Astrocyte of the cerebellum (primary cell): ENCODE measurements at regions not wholly inside any gene's neighbourhood (a gene's known extent, or its start where the extent isn't known, plus 50 kb on each side); places are given as distances from the start of the nearest gene placed in this dataset.

Experiments used
- DNase-seq: peaks from one replicate; pipeline ENCODE4 v3.0.0-alpha.2; 2011; ENCODE audit warnings: low read depth
- H3K4me3 ChIP-seq: 2 replicates; pipeline ENCODE4 v1.5.1; 2011; ENCODE audit warnings: mild to moderate bottlenecking, low read depth, low read length, moderate library complexity
- CTCF ChIP-seq: IDR thresholded peaks from 2 replicates; pipeline ENCODE4 v1.5.1; 2012; ENCODE audit warnings: low read length, low read depth, moderate library complexity, mild to moderate bottlenecking; ENCODE audit errors: missing control alignments
- in situ Hi-C: cut with HindIII; loops from 2 replicates; pipeline ENCODE4 v1.10.0; 2017; ENCODE audit warnings: low sequenced_read_pairs

GRCh38 chr4:125736057-125736456 lies 421.3 kb downstream of the FAT4 start:
- TF ChIP-seq CTCF, result peak; percentile 19
- in situ Hi-C loops, result no loop called here
- no peak for DNase-seq
- no peak overlapping the region for H3K4me3 ChIP-seq

GRCh38 chr4:125739760-125740159 lies 425.0 kb downstream of the FAT4 start:
- in situ Hi-C loops, result no loop called here
- no peak for DNase-seq
- no peak overlapping the region for H3K4me3 ChIP-seq
- no peak for TF ChIP-seq CTCF

- H3K4me3 ChIP-seq, result no peak overlapping the region
- TF ChIP-seq CTCF, result peak; percentile 48
- in situ Hi-C loops, result no loop called here
- peak; percentile 34 for DNase-seq
These were observed 427.2 kb downstream of the FAT4 start for GRCh38 chr4:125741825-125742452.

- in situ Hi-C loops, result no loop called here
- no peak overlapping the region for H3K4me3 ChIP-seq
- DNase-seq, result no peak
- TF ChIP-seq CTCF, result no peak
These were observed 430.2 kb downstream of the FAT4 start for GRCh38 chr4:125744891-125745364.

- no peak for DNase-seq
- in situ Hi-C loops, result no loop called here
These were observed 434.6 kb downstream of the FAT4 start for GRCh38 chr4:125749354-125749753.

GRCh38 chr4:125750399-125750798 lies 435.6 kb downstream of the FAT4 start:
- no peak overlapping the region for H3K4me3 ChIP-seq
- in situ Hi-C loops, result no loop called here
- DNase-seq, result no peak
- no peak for TF ChIP-seq CTCF

More at GRCh38 chr4:125749354-125749753, 434.6 kb downstream of the FAT4 start:
- TF ChIP-seq CTCF, result no peak
- H3K4me3 ChIP-seq, result no peak overlapping the region
